Adrenal gland (tissue), 5 donors: ENCODE measurements at regions not wholly inside any gene's neighbourhood (a gene's known extent, or its start where the extent isn't known, plus 50 kb on each side); places are given as distances from the start of the nearest gene placed in this dataset.
"Not testable (repeated sequence)": the region's sequence is repeated elsewhere in the genome, so short reads cannot be mapped to it uniquely, and the experiment has no call there.

ENCODE experiments used
- POLR2A ChIP-seq, 2 donors: fragments of 450-650 bp; IDR thresholded peaks; one replicate each; pipeline ENCODE4 v1.6.1; 2017; ENCODE audit warnings: antibody characterized with exemption in 2 of 2, mild to moderate bottlenecking in 2 of 2, moderate library complexity in 1 of 2
- TF ChIP-seq, protein P1 (sequence below), 6 experiments: fragments of 450-650 bp in 4 of 6; fragments of 200-600 bp in 2 of 6; sonication (generic) in 1 of 6; IDR thresholded peaks; 1 replicate in 5 of 6; 2 replicates in 1 of 6; pipeline versions ENCODE4 v1.5.1 to v1.8.0; 2016 to 2021; ENCODE audit warnings: antibody characterized with exemption in 6 of 6, mild to moderate bottlenecking in 2 of 6, moderate library complexity in 1 of 6
- donor health status: DM: no; HTN: no; CAD: no.

- TF ChIP-seq, protein P1, sequence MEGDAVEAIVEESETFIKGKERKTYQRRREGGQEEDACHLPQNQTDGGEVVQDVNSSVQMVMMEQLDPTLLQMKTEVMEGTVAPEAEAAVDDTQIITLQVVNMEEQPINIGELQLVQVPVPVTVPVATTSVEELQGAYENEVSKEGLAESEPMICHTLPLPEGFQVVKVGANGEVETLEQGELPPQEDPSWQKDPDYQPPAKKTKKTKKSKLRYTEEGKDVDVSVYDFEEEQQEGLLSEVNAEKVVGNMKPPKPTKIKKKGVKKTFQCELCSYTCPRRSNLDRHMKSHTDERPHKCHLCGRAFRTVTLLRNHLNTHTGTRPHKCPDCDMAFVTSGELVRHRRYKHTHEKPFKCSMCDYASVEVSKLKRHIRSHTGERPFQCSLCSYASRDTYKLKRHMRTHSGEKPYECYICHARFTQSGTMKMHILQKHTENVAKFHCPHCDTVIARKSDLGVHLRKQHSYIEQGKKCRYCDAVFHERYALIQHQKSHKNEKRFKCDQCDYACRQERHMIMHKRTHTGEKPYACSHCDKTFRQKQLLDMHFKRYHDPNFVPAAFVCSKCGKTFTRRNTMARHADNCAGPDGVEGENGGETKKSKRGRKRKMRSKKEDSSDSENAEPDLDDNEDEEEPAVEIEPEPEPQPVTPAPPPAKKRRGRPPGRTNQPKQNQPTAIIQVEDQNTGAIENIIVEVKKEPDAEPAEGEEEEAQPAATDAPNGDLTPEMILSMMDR (IDR thresholded peaks at IDR 0.05): not testable (repeated sequence)
- TF ChIP-seq POLR2A (IDR thresholded peaks at IDR 0.05): not testable (repeated sequence)
These were observed 60.1 kb upstream of the ANKRD30BL start for GRCh38 chr2:132221886-132222285.
